NB4 (cell line): ENCODE measurements at regions not wholly inside any gene's neighbourhood (a gene's known extent, or its start where the extent isn't known, plus 50 kb on each side); places are given as distances from the start of the nearest gene placed in this dataset.

Source experiments
- DNase-seq: peaks from one replicate; pipeline ENCODE4 v3.0.0; 2010; ENCODE audit warnings: low read depth
- H3K4me3 ChIP-seq: one replicate; pipeline ENCODE4 v1.5.1; 2011; ENCODE audit warnings: mild to moderate bottlenecking, low read depth, low read length, moderate library complexity
- CTCF ChIP-seq: IDR thresholded peaks from one replicate; pipeline ENCODE4 v1.5.1; 2012; ENCODE audit warnings: low read depth, low read length
- MAX ChIP-seq: IDR thresholded peaks from 2 replicates; pipeline ENCODE4 v1.6.1; 2011; ENCODE audit warnings: low read depth, low read length
- MYC ChIP-seq: IDR thresholded peaks from 2 replicates; pipeline ENCODE4 v1.6.1; 2011; ENCODE audit warnings: low read depth, low read length
- POLR2A ChIP-seq: IDR thresholded peaks from 2 replicates; pipeline ENCODE4 v1.6.1; 2011; ENCODE audit warnings: mild to moderate bottlenecking; ENCODE audit not compliant: insufficient read length; ENCODE audit errors: extremely low read depth

- DNase-seq = no peak
- no peak overlapping the region for H3K4me3 ChIP-seq
- TF ChIP-seq CTCF (no peak), MAX (no peak), POLR2A (no peak), MYC (no peak)
Measured at GRCh38 chr4:97152149-97152548, 991.1 kb downstream of the STPG2 start.

GRCh38 chr4:97153042-97153441, 990.2 kb downstream of the STPG2 start:
- no peak overlapping the region for H3K4me3 ChIP-seq
- TF ChIP-seq POLR2A (no peak), MYC (no peak), CTCF (no peak), MAX (no peak)
- peak; percentile 1 for DNase-seq

- TF ChIP-seq MYC (no peak), POLR2A (no peak), MAX (no peak), CTCF (no peak)
- no peak overlapping the region for H3K4me3 ChIP-seq
- DNase-seq = no peak
Measured at GRCh38 chr4:97159625-97160024, 983.7 kb downstream of the STPG2 start.

GRCh38 chr4:97185233-97185632, 958.0 kb downstream of the STPG2 start:
- DNase-seq = no peak
- H3K4me3 ChIP-seq = no peak overlapping the region
- no peak for TF ChIP-seq MYC
- TF ChIP-seq POLR2A = no peak
- TF ChIP-seq CTCF = no peak
- no peak for TF ChIP-seq MAX

GRCh38 chr4:97197106-97197505, 946.2 kb downstream of the STPG2 start:
- no peak overlapping the region for H3K4me3 ChIP-seq
- no peak for DNase-seq
- TF ChIP-seq MYC (no peak), POLR2A (no peak), MAX (no peak), CTCF (no peak)

GRCh38 chr4:97208749-97209148, 934.5 kb downstream of the STPG2 start:
- TF ChIP-seq POLR2A = no peak
- TF ChIP-seq MAX = no peak
- TF ChIP-seq MYC = no peak
- no peak for TF ChIP-seq CTCF
- H3K4me3 ChIP-seq = no peak overlapping the region
- no peak for DNase-seq
